ENCODE measurements at regions not wholly inside any gene's neighbourhood (a gene's known extent, or its start where the extent isn't known, plus 50 kb on each side); places are given as distances from the start of the nearest gene placed in this dataset.
"Not testable (repeated sequence)": the region's sequence is repeated elsewhere in the genome, so short reads cannot be mapped to it uniquely, and the experiment has no call there.

DNA sequence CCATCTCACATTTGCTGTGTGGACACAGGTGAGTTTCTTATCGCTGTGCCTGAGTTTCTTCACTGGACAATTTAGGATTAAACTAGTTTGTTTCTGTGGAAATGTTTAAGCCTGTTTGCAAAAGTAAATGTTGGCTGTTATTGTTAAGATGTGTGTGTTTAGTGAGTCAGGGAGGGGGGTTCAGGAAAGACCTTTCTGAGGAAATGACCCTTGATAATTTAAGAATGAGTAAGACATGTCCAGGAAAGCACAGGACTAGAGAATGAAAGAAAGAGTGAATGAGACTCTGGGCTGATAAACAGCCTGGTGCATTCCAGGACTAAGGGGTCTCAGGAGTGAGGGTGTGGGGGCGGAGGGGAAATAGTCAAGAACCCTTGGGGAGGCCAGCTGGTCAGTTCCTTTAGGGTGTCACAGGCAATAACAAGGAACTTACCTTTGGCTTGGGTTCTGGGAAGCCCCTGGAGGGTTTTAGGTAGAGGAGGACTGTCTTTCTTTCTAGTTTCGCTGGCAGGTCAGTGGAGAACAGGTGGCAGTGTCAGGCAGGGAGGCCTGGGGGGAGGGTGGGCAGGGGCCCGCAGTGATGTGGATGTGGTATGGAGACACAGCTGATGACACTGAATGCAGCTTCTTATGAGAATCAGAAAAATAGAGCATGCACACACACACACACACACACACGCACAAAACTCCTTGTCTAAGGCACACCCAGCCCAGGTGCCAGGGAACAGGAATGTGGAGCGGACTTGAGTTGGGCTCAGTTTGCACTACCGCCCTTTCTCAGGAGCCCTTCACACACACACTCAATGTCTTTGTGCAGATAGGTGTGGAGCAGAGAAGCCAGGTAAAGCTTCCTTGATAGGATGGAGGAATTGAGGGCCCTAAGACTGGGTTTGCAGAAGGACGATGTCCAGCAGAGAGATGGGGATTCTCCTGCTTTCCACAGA lies 1005.5 kb downstream of the VRK1 start:
- DNase-seq (ENCODE audit: low spot score): no peak

GRCh38 chr14:97804056-97804455 lies 1006.9 kb downstream of the VRK1 start:
- no peak for DNase-seq (ENCODE audit: low spot score)

DNA sequence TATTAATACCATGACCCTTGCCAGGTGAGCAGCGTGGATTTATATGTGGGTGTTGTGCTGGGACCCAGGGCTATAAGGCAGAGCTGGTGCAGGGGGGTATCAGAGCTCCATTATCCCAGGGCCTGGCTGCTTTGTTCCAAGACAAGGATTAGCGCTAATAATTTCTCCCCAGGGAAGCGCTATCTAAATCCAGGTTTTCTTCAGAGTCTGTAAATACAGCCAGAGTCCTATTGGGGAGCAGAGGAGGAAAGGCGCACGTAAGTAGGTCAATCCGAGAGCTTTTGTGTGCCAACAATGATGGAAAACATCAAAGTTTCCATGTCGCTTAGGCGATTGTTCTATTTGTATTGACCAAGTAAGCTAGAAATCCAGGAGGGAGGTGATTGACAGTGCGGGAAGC lies 1009.7 kb downstream of the VRK1 start:
- DNase-seq (ENCODE audit: low spot score): no peak

GRCh38 chr14:97808541-97808940 lies 1011.4 kb downstream of the VRK1 start:
- not testable (repeated sequence) for DNase-seq (ENCODE audit: low spot score)

- no peak for DNase-seq (ENCODE audit: low spot score)
Measured at GRCh38 chr14:97813556-97813955, 1016.4 kb downstream of the VRK1 start.

GRCh38 chr14:97820781-97821180 lies 1023.6 kb downstream of the VRK1 start:
- no peak for DNase-seq (ENCODE audit: low spot score)

DNA sequence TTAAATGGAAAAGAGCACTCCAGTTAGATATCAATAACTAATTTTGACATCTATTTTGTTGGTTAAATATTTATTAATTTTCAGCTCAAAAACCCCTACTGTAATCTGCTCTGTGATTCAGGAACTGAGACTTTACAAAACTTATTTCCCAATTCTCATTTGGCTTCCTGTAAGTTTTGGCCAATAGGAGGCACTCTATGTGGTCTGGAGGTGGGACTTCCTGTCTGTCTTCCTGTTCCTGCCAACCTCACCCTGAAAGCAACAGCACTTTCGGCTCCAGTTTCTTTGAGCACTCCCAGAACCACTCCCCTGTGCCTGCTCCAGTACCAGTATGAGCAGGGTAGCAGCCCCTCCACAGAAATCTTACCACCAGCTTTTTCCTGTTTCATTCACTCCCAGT lies 1027.0 kb downstream of the VRK1 start:
- DNase-seq (ENCODE audit: low spot score): no peak

GRCh38 chr14:97827746-97828145 lies 1030.6 kb downstream of the VRK1 start:
- DNase-seq (ENCODE audit: low spot score): no peak

DNA sequence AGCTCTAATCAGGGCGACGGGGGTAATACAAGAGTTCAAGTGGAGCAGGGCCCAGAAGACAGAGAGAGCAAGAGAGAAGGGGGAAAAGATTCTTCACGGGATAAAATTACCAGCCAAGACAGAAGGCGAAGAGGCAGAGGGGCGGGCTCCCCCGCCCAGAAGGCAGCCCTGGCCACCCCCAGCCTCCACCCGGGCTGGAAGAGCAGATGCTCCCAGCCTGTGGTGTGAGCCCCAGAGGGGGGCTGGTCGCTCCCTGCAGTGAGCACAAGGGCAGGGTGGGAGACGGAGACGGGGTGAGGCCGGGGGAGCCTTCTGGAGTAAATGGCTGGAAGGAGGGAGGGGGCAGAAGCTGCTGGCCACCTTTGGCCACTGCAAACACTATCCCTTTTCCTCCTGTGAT lies 1035.6 kb downstream of the VRK1 start:
- no peak for DNase-seq (ENCODE audit: low spot score)

GRCh38 chr14:97838986-97839385 lies 1041.8 kb downstream of the VRK1 start:
- no peak for DNase-seq (ENCODE audit: low spot score)

GRCh38 chr14:97840159-97840558 lies 1043.0 kb downstream of the VRK1 start:
- DNase-seq (ENCODE audit: low spot score): no peak

GRCh38 chr14:97841762-97842161 lies 1044.6 kb downstream of the VRK1 start:
- no peak for DNase-seq (ENCODE audit: low spot score)

GRCh38 chr14:97843066-97843465 lies 1045.9 kb downstream of the VRK1 start:
- DNase-seq (ENCODE audit: low spot score): no peak

DNA sequence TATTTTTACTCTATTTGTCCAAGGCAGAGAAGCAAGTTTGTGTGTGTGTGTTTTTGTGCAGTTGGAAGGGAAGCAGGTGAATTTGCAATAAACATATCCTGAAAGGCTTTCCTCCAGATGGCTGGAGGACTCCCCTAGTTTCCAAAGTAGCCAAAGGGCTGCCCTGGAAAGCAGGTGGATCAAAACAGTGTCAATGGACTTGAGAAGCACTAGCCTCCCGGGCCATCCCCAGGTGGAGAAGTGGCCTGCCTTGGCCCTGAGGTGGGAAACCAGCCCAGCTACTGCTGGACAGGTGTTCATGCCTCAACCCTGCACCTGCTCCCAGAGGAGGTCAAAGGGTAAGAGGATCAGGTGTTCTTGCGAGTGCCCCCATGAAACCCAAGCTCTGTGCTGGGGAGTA lies 1046.9 kb downstream of the VRK1 start:
- no peak for DNase-seq (ENCODE audit: low spot score)

GRCh38 chr14:97846156-97846555 lies 1049.0 kb downstream of the VRK1 start:
- no peak for DNase-seq (ENCODE audit: low spot score)

GRCh38 chr14:97848317-97848980 lies 1051.3 kb downstream of the VRK1 start:
- DNase-seq (ENCODE audit: low spot score): no peak

GRCh38 chr14:97850466-97850865 lies 1053.3 kb downstream of the VRK1 start:
- no peak for DNase-seq (ENCODE audit: low spot score)

- DNase-seq (ENCODE audit: low spot score): no peak
Measured at GRCh38 chr14:97850886-97851285, 1053.7 kb downstream of the VRK1 start.

DNA sequence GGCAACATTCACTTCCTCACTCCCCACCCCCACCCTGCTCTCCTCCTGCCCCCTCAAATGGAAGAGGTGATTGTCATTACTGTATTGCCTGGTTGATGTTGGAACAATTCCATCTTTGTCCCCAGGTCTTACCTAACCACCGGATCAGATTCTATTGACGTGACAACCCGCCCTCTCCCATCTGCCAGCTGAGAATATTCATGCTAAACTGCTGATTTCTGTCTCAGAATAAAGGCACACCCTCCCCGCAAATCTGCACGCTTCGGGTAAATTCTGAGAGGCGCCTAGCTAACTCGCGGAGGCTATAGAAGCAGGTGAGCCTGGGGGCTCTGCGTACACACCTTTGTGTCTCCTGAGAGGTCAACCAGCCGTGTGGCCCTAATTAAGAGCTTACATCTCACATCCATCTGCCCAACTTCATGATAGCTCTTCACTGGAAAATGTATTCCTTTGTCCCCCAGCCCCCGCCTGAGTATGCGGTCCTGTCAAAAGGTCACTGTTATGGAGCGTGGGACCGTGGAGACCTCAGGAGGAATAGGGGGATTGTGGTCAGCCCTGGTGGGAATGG lies 1054.3 kb downstream of the VRK1 start:
- DNase-seq (ENCODE audit: low spot score): no peak

GRCh38 chr14:97854918-97855317 lies 1057.7 kb downstream of the VRK1 start:
- DNase-seq (ENCODE audit: low spot score): no peak

DNA sequence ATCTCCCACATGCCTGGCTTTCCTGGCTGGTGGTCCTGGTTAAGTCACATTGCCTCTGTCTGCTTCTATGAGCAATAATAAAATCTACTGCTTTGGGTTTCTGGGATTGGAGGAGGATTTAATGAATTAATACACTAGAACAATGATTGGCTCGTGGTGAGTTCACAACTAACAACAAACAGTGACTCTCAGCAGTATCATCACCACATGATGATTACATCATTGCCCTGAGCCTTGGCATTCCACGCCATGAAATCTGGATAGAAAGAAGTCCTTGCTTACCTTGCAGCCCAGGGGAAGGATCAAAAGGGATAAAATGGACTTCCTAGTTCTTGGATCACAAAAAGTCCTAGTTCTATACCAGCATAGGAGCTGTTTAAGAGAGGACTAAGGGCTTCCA lies 1069.0 kb downstream of the VRK1 start:
- no peak for DNase-seq (ENCODE audit: low spot score)

- no peak for DNase-seq (ENCODE audit: low spot score)
Measured at GRCh38 chr14:97866664-97867063, 1069.5 kb downstream of the VRK1 start.

- no peak for DNase-seq (ENCODE audit: low spot score)
Measured at GRCh38 chr14:97873291-97873690, 1076.1 kb downstream of the VRK1 start.
